ENCODE measurements at regions not wholly inside any gene's neighbourhood (a gene's known extent, or its start where the extent isn't known, plus 50 kb on each side); places are given as distances from the start of the nearest gene placed in this dataset.
A peak's percentile ranks its signal among the peaks of the same experiment; 100 is the strongest.
"Not testable (repeated sequence)": the region's sequence is repeated elsewhere in the genome, so short reads cannot be mapped to it uniquely, and the experiment has no call there.

DNA sequence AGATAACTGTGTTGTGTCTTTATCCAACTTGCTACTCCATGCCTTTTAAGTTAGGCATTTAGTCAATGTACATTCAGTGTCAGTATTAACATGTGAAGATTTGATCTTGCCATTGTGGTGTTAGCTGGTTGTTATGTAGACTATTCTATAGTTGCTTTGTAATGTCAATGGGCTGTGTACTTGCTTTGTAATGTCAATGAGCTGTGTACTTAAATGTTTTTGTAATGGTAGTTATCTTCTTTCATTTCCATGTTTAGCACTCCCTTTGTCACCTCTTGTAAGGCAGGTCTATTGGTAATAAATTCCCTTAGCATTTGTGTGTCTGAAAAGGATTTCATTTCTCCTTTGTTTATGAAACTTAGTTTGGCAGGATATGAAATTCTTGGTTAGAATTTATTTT is 53.4 kb downstream of the MC4R start:
- no peak for DNase-seq (ENCODE audit: extremely low spot score, insufficient read length, low read depth)
- FAIRE-seq, result no peak

DNA sequence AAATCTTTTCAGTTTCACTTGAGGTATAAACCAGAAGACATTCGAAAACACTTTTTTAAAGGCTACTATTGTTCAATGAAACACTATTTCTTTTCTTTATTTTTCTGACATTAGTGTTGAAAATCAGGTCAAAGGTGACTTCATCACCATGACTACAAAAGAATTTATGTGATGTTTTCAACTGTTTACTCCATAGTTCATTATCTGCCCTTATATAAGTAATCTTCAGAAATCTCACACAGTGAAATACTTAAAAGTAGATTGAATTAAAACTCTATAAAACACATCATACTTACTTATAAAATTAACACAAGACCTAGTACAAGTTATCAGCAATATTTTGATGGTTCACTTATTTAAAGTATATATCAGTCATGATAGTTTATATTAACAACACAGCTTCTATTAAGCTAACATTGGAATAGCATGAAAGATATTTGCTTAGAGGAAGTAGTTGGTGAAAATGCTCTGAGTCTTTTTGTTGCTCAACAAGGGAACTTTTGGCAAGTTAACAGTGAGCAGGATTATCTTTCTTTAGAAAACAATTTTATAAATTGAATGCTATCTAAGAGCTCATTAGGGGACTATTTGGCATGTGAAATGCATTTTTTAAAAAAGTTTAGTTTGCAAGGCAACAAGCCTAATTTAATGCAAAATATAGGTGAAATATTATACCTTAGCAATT is 60.8 kb downstream of the MC4R start:
- DNase-seq (ENCODE audit: extremely low spot score, insufficient read length, low read depth), result no peak

DNA sequence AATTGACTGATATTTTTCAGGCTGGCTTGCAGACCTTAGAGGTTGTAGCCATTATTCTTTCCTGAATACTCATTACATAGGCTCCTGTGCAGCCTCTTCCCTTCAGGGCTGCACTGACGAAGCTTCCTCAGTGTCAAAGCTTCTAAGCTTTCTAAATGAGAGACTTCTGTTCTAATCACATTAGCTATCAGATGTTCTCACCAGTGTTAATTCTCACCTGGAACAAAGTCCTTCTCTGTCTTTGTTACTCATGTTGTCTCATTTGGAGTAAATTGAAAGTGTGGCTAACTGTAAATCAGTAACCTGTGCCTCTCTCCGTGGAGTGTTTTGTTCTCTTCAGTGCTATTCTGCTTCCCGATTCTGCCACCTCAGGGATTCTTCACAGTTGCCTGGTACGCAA is 76.9 kb downstream of the MC4R start:
- DNase-seq (ENCODE audit: extremely low spot score, insufficient read length, low read depth), result no peak
- FAIRE-seq, result no peak

More for the DNA sequence above, 60.8 kb downstream of the MC4R start:
- no peak for FAIRE-seq

DNA sequence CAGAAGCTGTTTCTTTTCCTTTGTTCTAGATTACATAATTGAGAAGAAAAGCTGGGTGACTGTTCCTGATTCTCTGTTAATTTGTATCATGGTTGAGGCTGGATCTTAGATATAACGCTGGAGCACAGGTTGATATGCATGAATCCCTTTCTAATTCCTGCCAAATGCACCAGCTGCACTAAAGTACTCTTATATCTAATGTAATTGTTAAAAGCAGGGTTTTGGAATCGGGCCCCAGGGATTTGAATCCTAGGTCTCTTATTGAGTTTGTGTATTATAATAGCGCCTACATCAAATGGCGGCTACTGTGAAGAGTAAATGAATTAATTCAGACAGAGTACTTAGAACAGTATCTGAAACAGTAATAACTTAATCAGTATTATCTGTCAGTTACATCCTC is 80.4 kb downstream of the MC4R start:
- FAIRE-seq (no peak), DNase-seq (ENCODE audit: extremely low spot score, insufficient read length, low read depth) (no peak)

GRCh38 chr18:60279391-60279790 is 93.2 kb downstream of the MC4R start:
- DNase-seq (ENCODE audit: extremely low spot score, insufficient read length, low read depth), result no peak
- FAIRE-seq, result no peak

GRCh38 chr18:60277855-60278480 is 94.6 kb downstream of the MC4R start:
- FAIRE-seq (no peak), DNase-seq (ENCODE audit: extremely low spot score, insufficient read length, low read depth) (no peak)

- no peak for FAIRE-seq
- no peak for DNase-seq (ENCODE audit: extremely low spot score, insufficient read length, low read depth)
Observed at GRCh38 chr18:60267391-60268058, 105.0 kb downstream of the MC4R start.

DNA sequence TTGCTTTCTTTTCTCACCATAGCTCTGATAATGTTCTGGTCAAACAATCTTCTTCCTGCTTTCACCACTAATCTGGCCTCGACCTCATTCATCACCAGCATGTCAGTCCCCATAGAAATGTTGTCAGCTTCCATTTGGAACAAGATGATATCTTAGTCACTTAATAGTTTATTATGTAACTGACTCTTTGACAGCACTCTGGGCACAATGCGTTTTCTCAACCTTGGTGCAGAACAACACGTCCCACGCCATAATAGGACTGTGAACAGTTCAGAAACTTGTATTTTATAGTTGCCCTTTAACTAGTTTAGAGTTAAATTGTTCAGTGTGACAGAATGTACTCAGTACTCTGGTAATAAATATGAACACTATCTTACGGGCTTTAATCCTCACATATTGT is 106.0 kb downstream of the MC4R start:
- FAIRE-seq (no peak), DNase-seq (ENCODE audit: extremely low spot score, insufficient read length, low read depth) (no peak)

DNA sequence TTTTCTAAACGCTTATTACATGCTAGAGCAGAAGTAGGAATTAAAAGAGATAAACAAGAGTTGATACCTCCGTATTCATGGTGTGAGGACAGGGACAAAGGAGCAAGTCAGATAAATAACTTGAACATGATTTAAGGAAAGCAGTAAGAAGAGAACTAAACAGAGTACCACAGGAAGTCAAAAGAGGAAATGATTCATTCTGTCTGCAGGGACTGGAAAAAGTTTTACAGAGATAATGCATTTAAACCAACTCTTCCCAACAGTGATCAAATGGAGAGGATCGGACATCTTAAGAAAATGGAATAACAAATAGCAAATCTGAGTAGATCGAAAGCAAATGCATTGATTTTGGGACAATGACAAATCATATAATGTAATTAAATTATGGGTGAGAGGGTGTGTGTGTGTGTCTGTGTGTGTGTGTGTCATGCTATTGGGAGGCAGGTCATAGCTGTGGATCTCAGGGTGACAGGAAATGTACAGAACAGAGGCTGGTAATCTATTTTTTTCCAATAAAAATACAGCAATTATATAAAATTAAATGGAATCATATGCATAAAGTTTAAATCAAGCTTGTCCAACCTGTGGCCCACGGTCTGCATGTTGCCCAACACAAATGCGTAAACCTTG is 113.4 kb downstream of the MC4R start:
- no peak for DNase-seq (ENCODE audit: extremely low spot score, insufficient read length, low read depth)
- FAIRE-seq, result peak; percentile 67

DNA sequence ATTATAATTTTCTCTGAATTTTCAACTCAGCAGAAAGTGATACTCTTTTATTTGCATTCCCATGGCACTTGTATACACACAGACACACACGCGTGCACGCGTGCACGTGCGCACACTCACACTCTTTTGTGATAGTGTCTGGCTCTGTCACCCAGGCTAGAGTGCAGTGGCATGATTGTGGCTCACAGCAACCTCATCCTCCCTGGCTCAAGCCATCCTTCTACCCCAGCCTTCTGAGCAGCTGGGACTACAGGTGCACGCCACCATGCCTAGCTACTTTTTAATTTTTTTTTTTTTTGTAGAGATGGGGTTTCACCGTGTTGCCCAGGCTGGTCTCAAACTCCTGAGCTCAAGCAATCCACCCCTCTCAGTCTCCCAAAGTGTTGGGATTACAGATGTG is 123.2 kb downstream of the MC4R start:
- DNase-seq (ENCODE audit: extremely low spot score, insufficient read length, low read depth), result no peak
- no peak for FAIRE-seq

DNA sequence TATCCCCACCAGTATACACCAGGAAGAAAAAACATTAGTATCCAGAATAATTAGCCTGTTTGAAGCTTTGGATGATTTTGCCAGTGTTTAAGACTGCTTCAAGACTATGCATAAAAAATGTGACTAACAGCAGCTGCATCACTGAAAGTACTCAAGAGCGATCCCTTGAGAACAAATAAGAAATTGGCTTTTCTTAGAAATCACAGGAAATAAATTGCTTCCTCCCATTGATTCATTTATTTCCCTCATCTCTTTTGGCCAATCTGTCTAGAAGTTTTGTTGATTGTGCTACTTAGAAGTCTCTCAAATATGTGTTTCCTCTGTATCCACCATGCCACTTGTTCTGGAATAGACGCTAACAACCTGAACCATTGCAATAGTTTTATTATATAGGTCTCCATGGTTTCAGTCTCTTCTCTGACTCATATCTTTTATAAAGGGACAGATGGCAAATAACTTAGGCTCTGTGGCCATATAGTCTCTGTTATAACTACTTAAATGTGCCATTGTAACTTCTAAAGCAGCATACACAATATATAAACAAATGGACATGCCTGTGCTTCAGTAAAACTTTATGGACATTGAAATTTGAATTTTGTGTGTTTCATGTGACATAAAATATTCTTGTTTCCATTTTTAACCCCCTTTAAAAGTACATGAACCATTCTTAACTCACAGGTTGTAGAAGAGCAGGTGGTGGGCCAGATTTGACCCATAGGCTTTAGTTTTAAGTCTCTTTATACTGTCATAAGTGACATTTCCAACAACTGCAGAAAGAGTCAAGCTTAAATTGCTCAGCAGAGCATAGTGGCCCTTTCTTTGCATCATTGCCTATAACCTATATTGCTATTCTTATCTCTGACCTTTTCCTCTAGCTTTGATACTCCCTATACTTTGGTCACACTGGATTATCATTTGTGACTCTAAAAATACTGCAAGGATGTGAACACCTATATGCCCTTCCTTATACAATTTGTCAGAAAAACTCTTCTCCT is 123.9 kb downstream of the MC4R start:
- FAIRE-seq (peak; percentile 26), DNase-seq (ENCODE audit: extremely low spot score, insufficient read length, low read depth) (no peak)

DNA sequence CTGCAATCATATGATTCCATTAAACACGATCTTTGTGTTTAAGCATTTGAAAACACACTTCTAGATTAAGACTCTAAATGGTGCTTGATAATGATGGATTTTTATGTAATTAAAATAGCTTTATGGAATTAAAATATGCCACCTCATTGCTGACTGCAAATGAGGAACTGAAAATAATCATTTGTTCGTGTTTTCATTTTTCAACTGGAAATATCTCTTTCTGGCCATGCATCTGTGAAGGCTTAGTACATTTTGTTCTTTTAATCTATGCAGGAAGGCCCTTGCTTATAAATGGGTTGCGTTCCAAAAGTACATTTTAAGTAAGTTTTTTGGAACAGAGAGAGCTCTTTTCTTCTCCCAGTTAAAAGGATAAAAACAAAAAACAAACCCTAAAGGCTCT is 125.5 kb downstream of the MC4R start:
- no peak for DNase-seq (ENCODE audit: extremely low spot score, insufficient read length, low read depth)

GRCh38 chr18:60246606-60247005 is 126.0 kb downstream of the MC4R start:
- DNase-seq (ENCODE audit: extremely low spot score, insufficient read length, low read depth) (no peak), FAIRE-seq (no peak)

More for the DNA sequence above, 125.5 kb downstream of the MC4R start:
- FAIRE-seq, result no peak

- FAIRE-seq (no peak), DNase-seq (ENCODE audit: extremely low spot score, insufficient read length, low read depth) (no peak)
Observed at GRCh38 chr18:60245096-60245495, 127.5 kb downstream of the MC4R start.

DNA sequence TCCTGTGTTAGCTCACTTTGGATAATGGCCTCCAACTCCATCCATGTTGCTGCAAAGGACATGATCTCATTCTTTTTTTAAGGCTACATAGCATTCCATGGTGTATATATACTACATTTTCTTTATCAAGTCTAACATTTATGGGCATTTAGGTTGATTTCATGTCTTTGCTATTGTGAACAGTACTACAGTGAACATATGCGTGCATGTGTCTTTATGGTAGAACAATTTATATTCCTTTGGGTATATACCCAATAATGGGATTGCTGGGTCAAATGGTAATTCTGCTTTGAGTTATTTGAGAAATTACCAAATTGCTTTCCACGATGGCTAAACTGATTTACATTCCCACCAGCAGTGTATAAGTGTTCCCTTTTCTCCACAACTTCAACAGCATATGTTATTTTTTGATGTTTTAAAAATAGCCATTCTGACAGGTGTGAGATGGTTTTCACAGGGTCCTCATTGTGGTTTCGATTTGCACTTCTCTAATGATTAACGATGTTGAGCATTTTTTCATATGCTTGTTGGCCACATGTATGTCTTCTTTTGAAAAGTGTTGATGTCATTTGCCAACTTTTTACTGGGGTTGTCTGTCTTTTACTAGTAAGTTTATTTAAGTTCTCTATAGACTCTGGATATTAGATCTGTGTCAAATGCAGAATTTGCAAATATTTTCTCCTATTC is 133.4 kb downstream of the MC4R start:
- peak; percentile 98 for FAIRE-seq
- DNase-seq (ENCODE audit: extremely low spot score, insufficient read length, low read depth), result not testable (repeated sequence)

DNA sequence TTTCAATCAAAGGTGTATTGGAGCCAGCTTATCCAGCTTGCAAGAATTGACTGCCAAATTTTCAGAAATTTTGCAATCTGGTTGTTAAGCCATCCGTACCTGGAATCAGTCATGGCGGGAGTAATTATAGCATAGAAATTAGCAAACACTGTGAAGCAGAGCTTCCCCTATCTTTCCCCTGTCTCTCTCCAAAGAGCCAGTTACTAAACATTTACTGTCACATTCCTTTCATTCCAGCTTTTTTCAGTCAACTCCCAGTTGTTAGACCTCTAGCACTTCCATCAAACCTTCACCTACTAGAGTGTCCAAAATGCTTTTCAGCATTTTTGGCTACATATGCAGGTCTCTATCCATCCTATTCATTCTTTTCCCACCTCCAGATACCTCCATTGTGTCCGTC is 137.4 kb downstream of the MC4R start:
- DNase-seq (ENCODE audit: extremely low spot score, insufficient read length, low read depth), result no peak
- FAIRE-seq, result no peak

GRCh38 chr18:60232541-60232940 is 140.0 kb downstream of the MC4R start:
- FAIRE-seq, result no peak
- DNase-seq (ENCODE audit: extremely low spot score, insufficient read length, low read depth), result no peak

DNA sequence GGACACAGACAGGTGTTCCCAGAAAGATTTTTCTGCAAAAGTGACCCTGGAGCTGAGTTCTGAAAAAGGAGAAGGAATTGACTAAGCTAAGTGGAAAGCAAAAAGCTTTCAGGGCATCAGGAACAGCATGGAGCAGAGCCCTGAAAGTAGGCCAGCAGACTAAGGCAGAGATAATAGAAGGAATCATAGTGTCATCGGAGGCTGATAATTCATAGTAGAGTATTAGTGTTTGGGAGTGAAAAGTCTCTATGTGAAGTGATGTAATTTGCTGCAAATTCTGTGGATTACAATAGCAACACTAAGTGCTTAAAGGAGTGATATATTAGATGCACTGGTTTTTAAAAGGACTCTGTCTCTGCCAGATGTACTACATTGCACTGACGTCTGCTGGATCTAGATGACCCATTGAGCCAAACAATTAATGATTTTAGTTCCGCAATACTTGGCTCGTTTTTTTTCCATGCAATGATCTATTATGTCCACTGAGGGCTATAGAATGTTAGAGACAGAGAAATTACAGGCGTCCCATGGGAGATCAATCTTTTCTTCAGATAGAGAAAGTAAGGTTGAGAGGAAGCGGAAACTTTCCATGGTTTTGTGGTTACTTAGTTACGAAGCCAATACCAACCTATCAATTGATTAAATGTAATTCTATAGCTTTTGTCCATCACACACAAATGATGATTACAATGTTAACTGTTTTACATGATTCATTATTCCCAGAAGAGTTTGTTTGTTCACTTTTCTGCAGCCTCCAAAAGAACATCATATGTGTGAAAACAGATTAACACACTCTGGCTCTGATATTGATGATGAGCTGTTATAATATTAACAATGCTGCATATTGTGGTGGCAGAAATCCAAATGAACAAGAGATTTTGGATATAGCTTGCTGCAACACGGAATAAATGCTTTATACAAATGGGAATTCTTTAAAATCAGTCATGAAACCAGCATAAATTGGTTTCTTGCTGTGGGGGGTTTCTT is 143.7 kb downstream of the MC4R start:
- FAIRE-seq (no peak), DNase-seq (ENCODE audit: extremely low spot score, insufficient read length, low read depth) (no peak)
